Spinal cord (tissue), 9 donors: ENCODE measurements at regions not wholly inside any gene's neighbourhood (a gene's known extent, or its start where the extent isn't known, plus 50 kb on each side); places are given as distances from the start of the nearest gene placed in this dataset.
A peak's percentile ranks its signal among the peaks of the same experiment; 100 is the strongest.
"Not testable (repeated sequence)": the region's sequence is repeated elsewhere in the genome, so short reads cannot be mapped to it uniquely, and the experiment has no call there.

Experiments
- DNase-seq, 6 donors: peaks; one replicate each; pipeline versions ENCODE4 v3.0.0 to v3.0.0-alpha.2; 2013 to 2015; ENCODE audit warnings: low spot score in 6 of 6, low read depth in 4 of 6
- H3K27ac ChIP-seq: one replicate; pipeline ENCODE4 v1.5.1; 2013; ENCODE audit warnings: low read depth, low read length, control low read depth
- H3K27me3 ChIP-seq: one replicate; pipeline ENCODE4 v1.6.1; 2013; ENCODE audit warnings: low read length; ENCODE audit not compliant: control insufficient read depth, insufficient read depth
- H3K36me3 ChIP-seq: one replicate; pipeline ENCODE4 v1.6.1; 2013; ENCODE audit warnings: low read length; ENCODE audit not compliant: control insufficient read depth, insufficient read depth
- H3K4me1 ChIP-seq: one replicate; pipeline ENCODE4 v1.6.1; 2013; ENCODE audit warnings: low read length; ENCODE audit not compliant: control insufficient read depth, insufficient read depth
- H3K4me3 ChIP-seq: one replicate; pipeline ENCODE4 v1.5.1; 2013; ENCODE audit warnings: low read depth, low read length, control low read depth
- H3K9me3 ChIP-seq: one replicate; pipeline ENCODE4 v1.6.1; 2013; ENCODE audit warnings: low read length; ENCODE audit not compliant: control insufficient read depth, insufficient read depth
- WGBS: methylation state at CpG from one replicate; pipeline ENCODE4 v1.1.5; 2013; ENCODE audit warnings: missing lambda C conversion rate; ENCODE audit not compliant: insufficient coverage; 5-methylcytosine and 5-hydroxymethylcytosine counted together
- donor health status: healthy.

DNA sequence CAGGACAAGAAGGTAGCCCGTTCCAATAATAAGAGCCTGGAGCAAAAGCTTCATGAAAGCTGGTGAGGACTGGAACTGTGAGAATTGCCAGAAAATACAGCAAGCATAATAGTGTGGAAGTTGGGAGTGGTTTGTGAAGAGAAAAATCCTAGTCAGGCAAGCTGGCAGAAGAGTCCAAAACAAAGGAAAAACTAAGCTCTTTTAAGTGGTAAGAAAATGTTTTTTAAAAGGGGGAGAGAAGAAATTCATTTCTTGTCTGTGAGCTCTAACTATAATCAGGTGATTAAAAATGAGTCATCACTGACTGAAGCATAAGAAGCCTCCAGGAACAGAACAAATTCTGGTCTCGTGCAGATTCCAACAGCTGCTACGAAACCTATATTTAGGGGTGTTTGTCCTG is 102.6 kb downstream of the CAAP1 start:
- Histone ChIP-seq H3K4me1 (no peaks in the 10 kb centered on the region), H3K27ac (no peak overlapping the region), H3K36me3 (no peaks in the 10 kb centered on the region), H3K9me3 (no peaks in the 10 kb centered on the region), H3K4me3 (no peak overlapping the region), H3K27me3 (no peaks in the 10 kb centered on the region)
- DNase-seq, result peak in 1 of 6 donors; percentile 3
- 67% methylated on average over 1 of the region's 3 CpGs for WGBS

DNA sequence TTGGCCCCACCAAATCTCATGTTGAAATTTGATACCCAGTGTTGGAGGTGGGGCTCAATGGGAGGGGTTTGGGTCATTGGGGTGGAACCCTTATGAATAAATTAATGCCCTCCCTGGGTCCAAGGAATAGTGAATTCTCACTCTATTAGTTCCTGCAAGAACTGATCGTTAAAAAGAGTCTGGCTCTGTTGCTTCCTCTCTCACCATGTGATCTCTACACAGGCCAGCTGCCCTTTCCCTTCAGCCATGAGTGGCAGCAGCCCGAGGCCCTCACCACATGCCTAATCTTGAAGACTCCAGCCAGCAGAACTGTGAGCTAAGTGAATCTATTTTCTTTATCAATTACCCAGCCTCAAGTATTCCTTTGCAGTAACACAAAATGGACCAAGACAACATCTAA is 106.0 kb downstream of the CAAP1 start:
- Histone ChIP-seq H3K4me1 (no peaks in the 10 kb centered on the region), H3K4me3 (no peak overlapping the region), H3K9me3 (no peaks in the 10 kb centered on the region), H3K27me3 (no peaks in the 10 kb centered on the region), H3K36me3 (no peaks in the 10 kb centered on the region), H3K27ac (no peak overlapping the region)
- no peak for DNase-seq
- WGBS, result 68% methylated on average over 2 of the region's 2 CpGs

DNA sequence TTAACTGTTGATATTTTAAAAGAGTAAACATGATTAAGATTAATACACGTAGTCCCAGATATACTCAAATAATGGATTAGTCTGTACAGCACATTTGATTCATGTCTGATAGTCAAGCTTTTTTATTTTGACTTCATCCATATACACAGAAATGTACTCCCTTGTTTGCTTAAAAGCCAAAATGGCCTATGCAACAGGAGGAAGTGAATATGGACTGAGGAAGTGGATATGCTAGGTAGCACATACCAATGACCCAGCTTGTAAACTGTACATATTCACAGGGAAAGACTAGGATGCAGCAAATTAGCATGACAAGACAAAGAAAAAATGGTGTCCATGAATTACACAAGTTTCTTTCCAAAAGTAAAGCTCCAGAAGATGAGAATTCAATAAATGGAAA is 109.7 kb downstream of the CAAP1 start:
- H3K36me3 ChIP-seq, result no peaks in the 10 kb centered on the region
- no peaks in the 10 kb centered on the region for H3K27me3 ChIP-seq
- H3K4me3 ChIP-seq, result no peak overlapping the region
- no peaks in the 10 kb centered on the region for H3K9me3 ChIP-seq
- no peaks in the 10 kb centered on the region for H3K4me1 ChIP-seq
- no peak overlapping the region for H3K27ac ChIP-seq
- WGBS, result no CpG with 5 or more reads among the region's 1 CpG
- no peak for DNase-seq

DNA sequence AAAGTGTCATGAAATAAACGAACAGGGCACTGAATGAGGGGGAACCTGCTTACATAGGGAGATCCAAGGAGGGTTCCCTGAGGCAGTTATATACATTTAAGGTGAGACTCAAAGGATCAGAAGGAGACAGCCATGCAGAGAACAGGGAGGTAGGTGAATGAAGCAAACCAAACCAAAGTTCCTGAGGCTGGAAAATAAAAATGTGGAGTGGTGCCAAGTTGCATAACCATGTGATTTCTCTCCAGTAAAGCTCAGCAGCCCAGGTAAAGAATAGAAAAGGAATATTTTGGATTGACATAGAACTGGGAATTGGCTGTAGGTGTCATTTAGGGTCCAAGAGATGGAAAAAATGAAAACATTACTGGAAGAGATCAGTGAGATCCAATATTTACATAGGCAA is 110.7 kb downstream of the CAAP1 start:
- 13% methylated on average over 1 of the region's 1 CpG for WGBS
- H3K4me1 ChIP-seq, result no peaks in the 10 kb centered on the region
- no peak overlapping the region for H3K27ac ChIP-seq
- no peaks in the 10 kb centered on the region for H3K9me3 ChIP-seq
- DNase-seq, result no peak
- no peaks in the 10 kb centered on the region for H3K27me3 ChIP-seq
- H3K4me3 ChIP-seq, result no peak overlapping the region
- no peaks in the 10 kb centered on the region for H3K36me3 ChIP-seq

DNA sequence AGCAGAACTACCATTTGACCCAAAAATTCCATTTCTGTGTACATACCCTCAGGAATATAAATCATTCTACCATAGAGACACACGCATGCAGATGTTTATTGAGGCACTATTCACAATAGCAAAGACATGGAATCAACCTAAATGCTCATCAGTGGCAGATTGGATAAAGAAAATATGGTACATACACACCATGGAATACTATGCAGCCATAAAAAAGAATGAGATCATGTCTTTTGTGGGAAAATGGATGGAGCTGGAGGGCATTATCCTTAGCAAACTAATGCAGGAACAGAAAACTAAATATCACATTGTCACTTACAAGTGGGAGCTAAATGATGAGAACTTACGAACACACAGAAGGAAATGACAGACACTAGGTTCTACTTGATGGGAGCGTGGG is 112.3 kb downstream of the CAAP1 start:
- WGBS, result no CpG with 5 or more reads among the region's 3 CpGs
- not testable (repeated sequence) for H3K27me3 ChIP-seq, H3K9me3 ChIP-seq, DNase-seq, H3K4me1 ChIP-seq, H3K4me3 ChIP-seq, H3K36me3 ChIP-seq, H3K27ac ChIP-seq

DNA sequence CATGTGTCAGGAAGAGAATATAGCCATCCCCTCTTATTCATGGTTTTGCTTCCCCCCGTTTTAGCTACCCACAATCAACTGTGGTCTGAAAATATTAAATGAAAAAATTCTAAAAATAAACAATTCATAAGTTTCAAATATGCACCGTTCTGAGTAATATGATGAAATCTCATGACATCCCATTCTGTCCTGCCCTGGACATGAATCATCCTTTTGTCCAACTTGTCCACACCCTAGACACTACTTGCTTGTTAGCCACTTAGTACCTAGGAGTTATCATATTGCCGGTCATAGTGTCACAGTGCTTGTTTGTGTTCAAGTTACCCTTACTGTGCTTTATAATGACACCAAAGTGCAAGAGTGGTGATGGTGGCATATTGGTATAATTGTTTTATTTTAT is 113.5 kb downstream of the CAAP1 start:
- no peaks in the 10 kb centered on the region for H3K9me3 ChIP-seq
- no peaks in the 10 kb centered on the region for H3K27me3 ChIP-seq
- WGBS, result 86% methylated on average over 1 of the region's 3 CpGs
- no peak for DNase-seq
- H3K4me3 ChIP-seq, result no peak overlapping the region
- H3K4me1 ChIP-seq, result no peaks in the 10 kb centered on the region
- H3K27ac ChIP-seq, result no peak overlapping the region
- H3K36me3 ChIP-seq, result no peaks in the 10 kb centered on the region

DNA sequence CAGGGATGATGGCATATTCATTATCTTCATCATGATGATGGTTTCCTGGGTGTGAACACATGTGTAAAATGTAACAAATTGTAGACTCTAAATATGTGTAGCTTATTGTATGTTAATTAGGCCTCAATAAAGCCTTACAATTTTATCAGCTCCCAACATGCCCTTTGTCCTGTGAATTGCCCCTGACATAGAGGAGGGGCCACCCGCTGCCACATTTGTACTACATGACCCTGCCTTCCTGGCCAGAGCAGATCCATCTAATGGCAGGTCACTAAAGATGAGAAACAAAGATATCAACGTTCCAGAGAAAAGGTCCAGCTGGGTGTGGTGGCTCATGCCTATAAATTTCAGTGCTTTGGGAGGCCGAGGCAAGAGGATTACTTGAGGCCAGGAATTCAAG is 117.2 kb downstream of the CAAP1 start:
- Histone ChIP-seq H3K27me3 (no peaks in the 10 kb centered on the region), H3K36me3 (no peaks in the 10 kb centered on the region), H3K27ac (no peak overlapping the region), H3K4me3 (no peak overlapping the region), H3K4me1 (no peaks in the 10 kb centered on the region), H3K9me3 (no peaks in the 10 kb centered on the region)
- 86% methylated on average over 1 of the region's 3 CpGs for WGBS
- DNase-seq, result no peak

DNA sequence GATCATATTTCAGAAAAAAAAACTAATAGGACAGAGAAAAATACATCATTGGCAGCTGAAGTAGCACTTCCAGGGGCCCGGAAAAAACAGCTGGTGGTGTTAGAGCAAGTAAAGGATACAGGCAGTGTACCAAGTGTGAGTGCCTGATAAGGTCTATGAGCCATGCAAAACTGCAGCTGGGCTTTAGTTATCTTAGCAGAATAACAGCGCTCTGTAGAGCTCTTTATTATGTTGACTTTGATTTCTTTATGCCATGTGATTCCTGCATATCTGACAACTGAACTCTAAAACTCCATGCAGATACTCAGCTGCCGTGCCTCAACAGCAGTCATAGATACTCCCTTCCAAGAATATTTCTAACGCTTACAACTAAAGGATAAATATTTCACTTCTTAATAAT is 119.5 kb downstream of the CAAP1 start:
- no peak overlapping the region for H3K4me3 ChIP-seq
- H3K36me3 ChIP-seq, result no peaks in the 10 kb centered on the region
- H3K27ac ChIP-seq, result no peak overlapping the region
- 84% methylated on average over 2 of the region's 4 CpGs for WGBS
- H3K4me1 ChIP-seq, result no peaks in the 10 kb centered on the region
- H3K9me3 ChIP-seq, result no peaks in the 10 kb centered on the region
- DNase-seq, result peak in 1 of 6 donors; percentile 32
- H3K27me3 ChIP-seq, result no peaks in the 10 kb centered on the region

DNA sequence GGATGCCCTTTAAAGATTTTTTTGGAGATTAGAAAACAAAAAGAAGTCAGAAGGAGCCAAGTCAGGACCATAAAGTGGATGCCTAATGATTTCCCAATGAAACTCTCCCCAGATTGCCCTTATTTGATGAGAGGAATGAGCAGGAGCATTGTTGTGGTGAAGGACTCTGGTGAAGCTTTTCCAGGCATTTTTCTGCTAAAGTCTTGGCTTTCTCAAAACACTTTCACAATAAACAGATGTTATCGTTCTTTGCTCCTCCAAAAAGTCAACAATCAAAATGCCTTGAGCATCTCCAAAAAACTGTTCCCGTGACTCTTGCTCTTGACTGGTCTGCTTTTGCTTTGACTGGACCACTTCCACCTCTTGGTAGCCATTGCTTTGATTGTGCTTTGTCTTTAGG is 121.8 kb downstream of the CAAP1 start:
- WGBS, result 68% methylated on average over 2 of the region's 2 CpGs
- no peak for DNase-seq
- no peaks in the 10 kb centered on the region for H3K4me1 ChIP-seq
- H3K27ac ChIP-seq, result no peak overlapping the region
- H3K9me3 ChIP-seq, result no peaks in the 10 kb centered on the region
- no peaks in the 10 kb centered on the region for H3K36me3 ChIP-seq
- H3K4me3 ChIP-seq, result no peak overlapping the region
- H3K27me3 ChIP-seq, result no peaks in the 10 kb centered on the region

DNA sequence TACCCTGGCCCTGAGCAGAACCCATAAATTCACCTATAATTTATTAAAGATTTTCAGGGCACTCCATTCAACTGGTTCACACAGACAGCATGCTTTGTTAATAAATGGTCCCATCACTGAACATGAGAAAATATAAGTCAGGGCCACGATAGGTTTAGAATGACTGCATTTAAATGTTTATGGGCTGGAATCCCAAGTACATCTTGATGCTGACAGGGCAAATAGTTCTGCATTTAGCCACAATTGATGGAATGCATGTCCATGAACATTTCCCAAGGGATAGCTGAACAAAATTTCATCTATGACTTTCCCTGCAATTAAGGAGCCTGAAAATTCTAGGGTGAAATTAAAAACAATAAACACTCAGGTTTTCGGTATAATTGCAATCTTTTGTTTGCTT is 124.5 kb downstream of the CAAP1 start:
- Histone ChIP-seq H3K4me3 (no peak overlapping the region), H3K27me3 (no peaks in the 10 kb centered on the region), H3K4me1 (no peaks in the 10 kb centered on the region), H3K27ac (no peak overlapping the region), H3K9me3 (no peaks in the 10 kb centered on the region), H3K36me3 (no peaks in the 10 kb centered on the region)
- 38% methylated on average over 1 of the region's 2 CpGs for WGBS
- DNase-seq, result no peak
